SK-N-SH treated with all-trans-retinoic acid at 6 μM for 48 hours (cell line): ENCODE measurements at regions not wholly inside any gene's neighbourhood (a gene's known extent, or its start where the extent isn't known, plus 50 kb on each side); places are given as distances from the start of the nearest gene placed in this dataset.

Experiments
- ARNTL ChIP-seq: fragments of 450-650 bp; formaldehyde crosslinking; IDR thresholded peaks from 2 replicates; pipeline ENCODE4 v1.5.0; 2020; ENCODE audit warnings: low read depth, mild to moderate bottlenecking, moderate library complexity, borderline replicate concordance
- CREB5 ChIP-seq: fragments of 250-450 bp; sonication (Bioruptor Pico); IDR thresholded peaks from 2 replicates; pipeline ENCODE4 v1.5.1; 2020; ENCODE audit warnings: low read depth, mild to moderate bottlenecking, moderate library complexity
- OSR1 ChIP-seq: fragments of 250-450 bp; sonication (Bioruptor Pico); IDR thresholded peaks from 2 replicates; pipeline ENCODE4 v1.8.0; 2022; ENCODE audit warnings: moderate library complexity, mild to moderate bottlenecking, inconsistent platforms
- PATZ1 ChIP-seq: fragments of 250-450 bp; sonication (Bioruptor Pico); IDR thresholded peaks from 2 replicates; pipeline ENCODE4 v1.8.0; 2020; ENCODE audit warnings: mild to moderate bottlenecking, moderate library complexity, borderline replicate concordance
- POU6F1 ChIP-seq: fragments of 250-450 bp; sonication (Bioruptor Pico); IDR thresholded peaks from 2 replicates; pipeline ENCODE4 v1.8.0; 2021; ENCODE audit warnings: low read depth, mild to moderate bottlenecking, moderate library complexity, borderline replicate concordance
- PPARA ChIP-seq: fragments of 250-450 bp; sonication (Bioruptor Pico); IDR thresholded peaks from 2 replicates; pipeline ENCODE4 v1.5.0; 2020; ENCODE audit warnings: mild to moderate bottlenecking, borderline replicate concordance
- TCF4 ChIP-seq: fragments of 250-450 bp; sonication (Bioruptor Pico); IDR thresholded peaks from 2 replicates; pipeline ENCODE4 v1.8.0; 2021; ENCODE audit warnings: mild to moderate bottlenecking, moderate library complexity, borderline replicate concordance
- TOX ChIP-seq: fragments of 250-450 bp; sonication (Bioruptor Pico); IDR thresholded peaks from 2 replicates; pipeline ENCODE4 v1.8.0; 2021; ENCODE audit warnings: mild to moderate bottlenecking, moderate library complexity, borderline replicate concordance
- ZFP3 ChIP-seq: fragments of 250-450 bp; sonication (Bioruptor Pico); IDR thresholded peaks from 2 replicates; pipeline ENCODE4 v1.5.0; 2020; ENCODE audit warnings: mild to moderate bottlenecking, moderate library complexity
- ZFP30 ChIP-seq: fragments of 450-650 bp; formaldehyde crosslinking; IDR thresholded peaks from 2 replicates; pipeline ENCODE4 v1.5.0; 2022; ENCODE audit warnings: mild to moderate bottlenecking, moderate library complexity

GRCh38 chr20:29409833-29410805 lies 1847.3 kb upstream of the DEFB115 start:
- no peak for TF ChIP-seq PPARA (CRISPR knock-in tag)
- TF ChIP-seq TCF4 (CRISPR knock-in tag), result no peak
- TF ChIP-seq OSR1 (CRISPR knock-in tag), result no peak
- TF ChIP-seq CREB5, result no peak
- no peak for TF ChIP-seq ZFP30 (CRISPR knock-in tag)
- no peak for TF ChIP-seq ZFP3 (CRISPR knock-in tag)
- TF ChIP-seq POU6F1 (CRISPR knock-in tag), result no peak
- no peak for TF ChIP-seq ARNTL (CRISPR knock-in tag)
- TF ChIP-seq TOX (CRISPR knock-in tag), result no peak
- no peak for TF ChIP-seq PATZ1 (CRISPR knock-in tag)
